OCI-LY1 (cell line): ENCODE measurements at regions not wholly inside any gene's neighbourhood (a gene's known extent, or its start where the extent isn't known, plus 50 kb on each side); places are given as distances from the start of the nearest gene placed in this dataset.

Experiments used
- CTCF ChIP-seq: fragments of 200-600 bp; sonication (generic), shearing (Covaris generic); IDR thresholded peaks from 2 replicates; pipeline ENCODE4 v1.5.1; 2017; ENCODE audit warnings: mild to moderate bottlenecking, antibody characterized with exemption, low read length, moderate library complexity, mixed read lengths
- EZH2 ChIP-seq: fragments of 200-600 bp; sonication (generic), shearing (Covaris generic); IDR thresholded peaks from 2 replicates; pipeline ENCODE4 v1.8.0; 2017; ENCODE audit warnings: borderline replicate concordance, mixed run types, mild to moderate bottlenecking, antibody characterized with exemption, low read length, moderate library complexity, mixed read lengths

- TF ChIP-seq CTCF (no peak), EZH2 (no peak)
Observed at GRCh38 chr12:74770552-74770951, 232.9 kb downstream of the ATXN7L3B start.
